ENCODE measurements at regions not wholly inside any gene's neighbourhood (a gene's known extent, or its start where the extent isn't known, plus 50 kb on each side); places are given as distances from the start of the nearest gene placed in this dataset.

- TF ChIP-seq CTCF (IDR thresholded peaks at IDR 0.05) (no peak), POLR2A (IDR thresholded peaks at IDR 0.05) (no peak)
Measured at GRCh38 chr14:23773981-23774380, 137.8 kb downstream of the DHRS2 start.

Measured in Peyer's patch (tissue), 4 donors.